ENCODE measurements at regions not wholly inside any gene's neighbourhood (a gene's known extent, or its start where the extent isn't known, plus 50 kb on each side); places are given as distances from the start of the nearest gene placed in this dataset.

- TF ChIP-seq CTCF (IDR thresholded peaks at IDR 0.05) (no peak), POLR2A (IDR thresholded peaks at IDR 0.05; ENCODE audit: low read depth) (no peak), POLR2AphosphoS5 (IDR thresholded peaks at IDR 0.05) (no peak)
Observed at GRCh38 chr1:56390232-56390867, 189.0 kb downstream of the PLPP3 start.
